HEK293T (cell line): ENCODE measurements at regions not wholly inside any gene's neighbourhood (a gene's known extent, or its start where the extent isn't known, plus 50 kb on each side); places are given as distances from the start of the nearest gene placed in this dataset.

ENCODE experiments used
- CTCF ChIA-PET: fragments of 350-600 bp; formaldehyde crosslinking; extraction: SDS; loops from one replicate; lab custom pipeline; 2021; ENCODE audit warnings: antibody characterized with exemption, inconsistent platforms; lab: Yijun Ruan, JAX
- POLR2A ChIA-PET: fragments of 350-600 bp; formaldehyde crosslinking; extraction: SDS; loops from one replicate; lab custom pipeline; 2020; ENCODE audit warnings: antibody characterized with exemption, inconsistent platforms; lab: Yijun Ruan, JAX
- DNase-seq: peaks from one replicate; pipeline ENCODE4 v3.0.0; 2012; ENCODE audit warnings: mixed read lengths; ENCODE audit errors: extremely low spot score
- ARNT ChIP-seq: fragments of 450-650 bp; IDR thresholded peaks from 2 replicates; pipeline ENCODE4 v1.6.1; 2017; ENCODE audit warnings: mild to moderate bottlenecking
- BHLHE40 ChIP-seq: fragments of 450-650 bp; IDR thresholded peaks from 2 replicates; pipeline ENCODE4 v1.6.1; 2016; ENCODE audit warnings: mild to moderate bottlenecking, moderate library complexity, borderline replicate concordance
- CTBP1 ChIP-seq: fragments of 450-650 bp; IDR thresholded peaks from 2 replicates; pipeline ENCODE4 v1.6.1; 2016; ENCODE audit warnings: borderline replicate concordance
- ELF4 ChIP-seq: fragments of 450-650 bp; IDR thresholded peaks from 2 replicates; pipeline ENCODE4 v1.6.1; 2017; ENCODE audit warnings: antibody characterized with exemption
- FOXA1 ChIP-seq: fragments of 450-650 bp; IDR thresholded peaks from 2 replicates; pipeline ENCODE4 v1.6.1; 2016; ENCODE audit warnings: mild to moderate bottlenecking
- FOXK2 ChIP-seq: fragments of 450-650 bp; IDR thresholded peaks from 2 replicates; pipeline ENCODE4 v1.6.1; 2016; ENCODE audit warnings: mild to moderate bottlenecking
- FOXM1 ChIP-seq: fragments of 450-650 bp; IDR thresholded peaks from 2 replicates; pipeline ENCODE4 v1.6.1; 2017; ENCODE audit warnings: mild to moderate bottlenecking, borderline replicate concordance
- HDGF ChIP-seq: fragments of 450-650 bp; IDR thresholded peaks from 2 replicates; pipeline ENCODE4 v1.6.1; 2017; ENCODE audit warnings: antibody characterized with exemption, borderline replicate concordance
- L3MBTL2 ChIP-seq: fragments of 450-650 bp; conservative IDR thresholded peaks from 2 replicates; pipeline ENCODE4 v1.6.1; 2016; ENCODE audit warnings: mild to moderate bottlenecking
- LEF1 ChIP-seq: fragments of 450-650 bp; IDR thresholded peaks from 2 replicates; pipeline ENCODE4 v1.6.1; 2017; ENCODE audit warnings: mild to moderate bottlenecking, borderline replicate concordance
- NFRKB ChIP-seq: fragments of 450-650 bp; IDR thresholded peaks from 2 replicates; pipeline ENCODE4 v1.6.1; 2016; ENCODE audit warnings: mild to moderate bottlenecking, moderate library complexity
- PKNOX1 ChIP-seq: fragments of 450-650 bp; IDR thresholded peaks from 2 replicates; pipeline ENCODE4 v1.6.1; 2016
- SP1 ChIP-seq: fragments of 450-650 bp; IDR thresholded peaks from 2 replicates; pipeline ENCODE4 v1.6.1; 2017
- SUZ12 ChIP-seq: fragments of 450-650 bp; IDR thresholded peaks from 2 replicates; pipeline ENCODE4 v1.6.1; 2016; ENCODE audit warnings: mild to moderate bottlenecking
- TARDBP ChIP-seq: fragments of 450-650 bp; IDR thresholded peaks from 2 replicates; pipeline ENCODE4 v1.6.1; 2016
- ZNF384 ChIP-seq: fragments of 450-650 bp; IDR thresholded peaks from 2 replicates; pipeline ENCODE4 v1.6.1; 2016

DNA sequence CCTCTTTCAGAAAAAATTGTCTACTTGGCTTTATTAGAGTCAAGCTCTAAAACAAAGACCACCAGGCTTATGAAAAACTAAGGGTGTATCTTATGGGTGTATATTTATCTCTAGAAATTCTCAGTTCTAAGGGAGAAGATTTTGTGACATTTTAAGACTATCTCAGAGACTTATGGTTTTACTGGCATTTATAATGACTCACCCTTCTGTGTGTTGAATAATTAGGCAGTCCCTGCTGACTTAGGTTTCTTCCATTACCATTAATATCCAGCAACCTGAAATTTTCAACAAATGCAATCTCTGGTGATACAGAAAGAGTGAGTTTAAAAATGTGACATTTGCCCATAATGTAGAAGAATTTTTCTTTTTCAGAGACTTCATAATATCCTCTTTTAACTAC, 1015.0 kb upstream of the AGA start:
- DNase-seq = no peak
- no peak for TF ChIP-seq CTBP1
- no peak for TF ChIP-seq FOXK2
- no peak for TF ChIP-seq SUZ12
- TF ChIP-seq ARNT = no peak
- TF ChIP-seq TARDBP = no peak
- no peak for TF ChIP-seq PKNOX1
- no peak for TF ChIP-seq NFRKB
- no peak for TF ChIP-seq SP1
- TF ChIP-seq ELF4 = no peak
- no peak for TF ChIP-seq FOXA1
- TF ChIP-seq FOXM1 = no peak
- ChIA-PET CTCF (no interaction called here), POLR2A (no interaction called here)

DNA sequence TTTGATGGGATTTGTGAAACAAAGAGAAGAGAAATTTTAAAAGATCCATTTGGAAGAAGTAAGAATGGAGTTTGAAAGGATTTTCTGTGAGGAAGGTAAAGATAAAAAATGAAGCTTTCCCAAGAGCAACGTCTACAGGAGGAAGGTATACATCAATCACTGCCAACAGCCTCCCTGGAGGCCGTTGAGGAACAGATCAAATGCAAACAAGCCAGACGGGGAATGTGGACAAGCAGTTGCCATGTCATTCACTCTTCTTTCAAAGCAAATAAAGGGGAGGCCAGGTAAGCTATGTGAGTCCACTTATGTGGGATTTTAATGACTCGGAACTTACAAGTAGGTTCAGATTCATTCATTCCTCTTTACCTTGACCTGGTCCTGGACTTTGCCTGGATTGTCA, 1020.5 kb upstream of the AGA start:
- DNase-seq = no peak
- ChIA-PET POLR2A (no interaction called here), CTCF (no interaction called here)
- no peak for TF ChIP-seq SP1

GRCh38 chr4:178463747-178464146, 1021.5 kb upstream of the AGA start:
- POLR2A ChIA-PET = no interaction called here
- no peak for DNase-seq
- TF ChIP-seq FOXK2 (no peak), HDGF (no peak), NFRKB (no peak), TARDBP (no peak), ELF4 (no peak), ZNF384 (no peak), PKNOX1 (no peak), SP1 (no peak), SUZ12 (no peak), FOXM1 (no peak)
- CTCF ChIA-PET = no interaction called here

GRCh38 chr4:178470996-178471784, 1029.0 kb upstream of the AGA start:
- TF ChIP-seq ELF4 = no peak
- TF ChIP-seq HDGF = no peak
- TF ChIP-seq NFRKB = no peak
- no peak for TF ChIP-seq TARDBP
- TF ChIP-seq FOXA1 = no peak
- TF ChIP-seq L3MBTL2 = no peak
- TF ChIP-seq CTBP1 = no peak
- TF ChIP-seq FOXK2 = no peak
- TF ChIP-seq ZNF384 = no peak
- TF ChIP-seq LEF1 = no peak
- TF ChIP-seq BHLHE40 = no peak
- TF ChIP-seq PKNOX1 = no peak
- no peak for TF ChIP-seq SUZ12
- TF ChIP-seq SP1 = no peak
- no peak for TF ChIP-seq ARNT
- no peak for DNase-seq
- POLR2A ChIA-PET = no interaction called here
- CTCF ChIA-PET = no interaction called here

DNA sequence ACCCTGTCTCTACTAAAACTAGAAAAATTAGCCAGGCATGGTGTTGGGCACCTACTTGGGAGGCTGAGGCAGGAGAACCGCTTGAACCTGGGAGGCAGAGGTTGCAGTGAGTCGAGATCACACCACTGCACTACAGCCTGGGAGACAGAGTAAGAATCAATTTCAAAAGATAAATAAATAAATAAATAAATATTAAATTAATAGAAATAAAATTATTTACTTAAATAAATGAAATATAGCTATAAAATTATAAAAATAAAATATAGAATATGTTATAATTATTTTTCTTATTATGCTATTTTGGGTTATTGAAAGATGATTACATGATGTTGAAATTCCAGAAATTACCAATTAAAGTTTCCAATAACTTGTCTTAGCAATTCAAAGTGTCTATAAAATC, 1029.8 kb upstream of the AGA start:
- TF ChIP-seq CTBP1 (no peak), ARNT (no peak), PKNOX1 (no peak), BHLHE40 (no peak), L3MBTL2 (no peak), SUZ12 (no peak)
- CTCF ChIA-PET = no interaction called here
- no peak for DNase-seq
- POLR2A ChIA-PET = no interaction called here

DNA sequence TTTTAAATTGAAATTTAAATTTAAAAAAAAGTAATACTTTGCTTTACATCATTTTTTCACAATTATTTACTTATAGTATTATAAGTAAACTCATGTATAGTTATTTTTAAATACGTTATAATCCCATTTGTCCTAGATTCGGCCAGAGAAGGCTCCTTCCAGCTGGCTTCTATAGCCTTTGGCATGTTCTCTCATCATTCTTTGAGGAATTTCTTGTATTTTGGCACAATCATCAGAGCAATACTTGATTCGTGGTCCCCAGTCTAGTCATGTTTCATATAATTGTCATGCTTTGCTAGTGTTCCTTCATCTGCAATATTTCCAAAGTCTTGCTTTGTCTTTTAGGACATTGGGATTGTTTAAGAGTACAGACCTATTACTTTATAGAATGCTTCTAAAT, 1037.9 kb upstream of the AGA start:
- no peak for DNase-seq
- POLR2A ChIA-PET = no interaction called here
- no peak for TF ChIP-seq ZNF384
- no peak for TF ChIP-seq L3MBTL2
- TF ChIP-seq SP1 = no peak
- no peak for TF ChIP-seq ARNT
- no peak for TF ChIP-seq FOXA1

GRCh38 chr4:178480881-178481280, 1038.6 kb upstream of the AGA start:
- POLR2A ChIA-PET = no interaction called here
- no peak for TF ChIP-seq CTBP1
- no peak for TF ChIP-seq ARNT
- TF ChIP-seq PKNOX1 = no peak
- TF ChIP-seq FOXA1 = no peak
- TF ChIP-seq L3MBTL2 = no peak
- TF ChIP-seq SUZ12 = no peak
- no peak for TF ChIP-seq LEF1
- TF ChIP-seq FOXM1 = no peak
- no peak for TF ChIP-seq FOXK2
- TF ChIP-seq HDGF = no peak
- TF ChIP-seq SP1 = no peak
- no peak for TF ChIP-seq ELF4
- no peak for TF ChIP-seq TARDBP
- TF ChIP-seq NFRKB = no peak
- no peak for TF ChIP-seq BHLHE40
- TF ChIP-seq ZNF384 = no peak

More for the DNA sequence above, 1037.9 kb upstream of the AGA start:
- CTCF ChIA-PET = no interaction called here

More at GRCh38 chr4:178480881-178481280, 1038.6 kb upstream of the AGA start:
- CTCF ChIA-PET = no interaction called here
- no peak for DNase-seq
